Uterus (tissue), 2 donors: ENCODE measurements at regions not wholly inside any gene's neighbourhood (a gene's known extent, or its start where the extent isn't known, plus 50 kb on each side); places are given as distances from the start of the nearest gene placed in this dataset.

Source experiments
- POLR2A ChIP-seq, 2 donors: fragments of 450-650 bp; IDR thresholded peaks; one replicate each; pipeline ENCODE4 v1.6.1; 2016; ENCODE audit warnings: antibody characterized with exemption in 2 of 2, mild to moderate bottlenecking in 1 of 2, moderate library complexity in 1 of 2
- TF ChIP-seq, protein P1 (sequence below), 4 experiments: fragments of 200-600 bp in 2 of 4; fragments of 450-650 bp in 2 of 4; sonication (generic) in 2 of 4; IDR thresholded peaks; one replicate each; pipeline ENCODE4 v1.5.1; 2016 to 2019; ENCODE audit warnings: antibody characterized with exemption in 4 of 4, mild to moderate bottlenecking in 2 of 4, moderate library complexity in 1 of 4

GRCh38 chr5:58261605-58262004 is 198.3 kb downstream of the PLK2 start:
- TF ChIP-seq, protein P1, sequence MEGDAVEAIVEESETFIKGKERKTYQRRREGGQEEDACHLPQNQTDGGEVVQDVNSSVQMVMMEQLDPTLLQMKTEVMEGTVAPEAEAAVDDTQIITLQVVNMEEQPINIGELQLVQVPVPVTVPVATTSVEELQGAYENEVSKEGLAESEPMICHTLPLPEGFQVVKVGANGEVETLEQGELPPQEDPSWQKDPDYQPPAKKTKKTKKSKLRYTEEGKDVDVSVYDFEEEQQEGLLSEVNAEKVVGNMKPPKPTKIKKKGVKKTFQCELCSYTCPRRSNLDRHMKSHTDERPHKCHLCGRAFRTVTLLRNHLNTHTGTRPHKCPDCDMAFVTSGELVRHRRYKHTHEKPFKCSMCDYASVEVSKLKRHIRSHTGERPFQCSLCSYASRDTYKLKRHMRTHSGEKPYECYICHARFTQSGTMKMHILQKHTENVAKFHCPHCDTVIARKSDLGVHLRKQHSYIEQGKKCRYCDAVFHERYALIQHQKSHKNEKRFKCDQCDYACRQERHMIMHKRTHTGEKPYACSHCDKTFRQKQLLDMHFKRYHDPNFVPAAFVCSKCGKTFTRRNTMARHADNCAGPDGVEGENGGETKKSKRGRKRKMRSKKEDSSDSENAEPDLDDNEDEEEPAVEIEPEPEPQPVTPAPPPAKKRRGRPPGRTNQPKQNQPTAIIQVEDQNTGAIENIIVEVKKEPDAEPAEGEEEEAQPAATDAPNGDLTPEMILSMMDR (IDR thresholded peaks at IDR 0.05), result no peak
- TF ChIP-seq POLR2A (IDR thresholded peaks at IDR 0.05), result no peak
